Esophagus muscularis mucosa (tissue), 4 donors: ENCODE measurements at regions not wholly inside any gene's neighbourhood (a gene's known extent, or its start where the extent isn't known, plus 50 kb on each side); places are given as distances from the start of the nearest gene placed in this dataset.

Experiments
- DNase-seq: peaks from one replicate; pipeline ENCODE4 v3.0.0-alpha.2; 2017; ENCODE audit errors: extremely low spot score
- H3K27ac ChIP-seq, 4 donors: fragments of 200-600 bp; sonication (generic); replicated peaks in 1 of 4; 1 replicate in 3 of 4; 2 replicates in 1 of 4; pipeline ENCODE4 v1.5.1; 2016 to 2019; ENCODE audit warnings: mild to moderate bottlenecking in 1 of 4
- H3K27me3 ChIP-seq, 4 donors: fragments of 200-600 bp; sonication (generic); one replicate each; pipeline versions ENCODE4 v1.5.1 to v1.6.0; 2016 to 2019
- H3K36me3 ChIP-seq, 4 donors: fragments of 200-600 bp; sonication (generic); one replicate each; pipeline ENCODE4 v1.5.1; 2016 to 2019
- H3K4me1 ChIP-seq, 4 donors: fragments of 200-600 bp; sonication (generic); one replicate each; pipeline ENCODE4 v1.5.1; 2016 to 2019
- H3K4me3 ChIP-seq, 4 donors: fragments of 200-600 bp; sonication (generic); 1 replicate in 2 of 4; 2 replicates in 2 of 4; pipeline ENCODE4 v1.5.1; 2016 to 2019; ENCODE audit warnings: mild to moderate bottlenecking in 4 of 4, moderate library complexity in 1 of 4
- H3K9me3 ChIP-seq, 4 donors: fragments of 200-600 bp; sonication (generic); 1 replicate in 3 of 4; 2 replicates in 1 of 4; pipeline ENCODE4 v1.5.1; 2016 to 2019
- EP300 ChIP-seq: sonication (generic); formaldehyde crosslinking; IDR thresholded peaks from one replicate; pipeline ENCODE4 v1.6.1; 2017; ENCODE audit warnings: antibody characterized with exemption
- POLR2A ChIP-seq: fragments of 450-650 bp; IDR thresholded peaks from one replicate; pipeline ENCODE4 v1.6.1; 2017; ENCODE audit warnings: antibody characterized with exemption, moderate library complexity, mild to moderate bottlenecking, low read depth
- POLR2AphosphoS5 ChIP-seq, 2 donors: sonication (generic); formaldehyde crosslinking; IDR thresholded peaks; one replicate each; pipeline ENCODE4 v1.6.1; 2017; ENCODE audit warnings: antibody characterized with exemption in 2 of 2
- WGBS: methylation state at CpG from one replicate; pipeline ENCODE4 v1.1.5; 2018; 5-methylcytosine and 5-hydroxymethylcytosine counted together
- intact Hi-C: fragments of 100-400 bp; cut with DNase I; formaldehyde crosslinking; loops from one replicate; pipeline ENCODE4 v1.15.1; 2023
- TF ChIP-seq, protein P1 (sequence below), 3 experiments: fragments of 200-600 bp in 2 of 3; fragments of 450-650 bp in 1 of 3; sonication (generic) in 2 of 3; IDR thresholded peaks; one replicate each; pipeline ENCODE4 v1.5.1; 2017 to 2019; ENCODE audit warnings: antibody characterized with exemption in 3 of 3, mild to moderate bottlenecking in 2 of 3, moderate library complexity in 1 of 3

DNA sequence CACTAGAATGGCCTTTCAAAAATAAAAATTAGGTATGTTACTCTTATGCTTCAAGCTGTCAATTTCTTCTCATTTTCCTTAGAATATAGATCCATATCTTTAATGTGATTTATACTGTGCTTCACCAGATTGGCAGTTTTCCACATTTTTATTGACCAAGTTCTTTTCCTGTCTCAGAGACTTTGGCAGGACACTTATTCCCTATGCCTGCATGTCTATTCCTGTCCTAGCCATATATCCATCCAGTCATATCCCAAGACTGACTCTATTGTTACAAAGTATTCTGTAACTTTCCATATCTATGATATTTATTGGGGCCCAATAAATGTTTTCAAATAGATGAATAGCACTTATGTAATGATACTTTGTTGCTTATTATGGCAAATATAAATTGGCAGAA is 450.7 kb downstream of the GASK1B start:
- intact Hi-C loops, result loop anchor here (10.0 kb wide), 1 partner anchor 1487 kb away; no protein-coding TSS in a partner anchor
- H3K27ac ChIP-seq, result no peak overlapping the region

GRCh38 chr4:157713342-157713741 is 459.5 kb downstream of the GASK1B start:
- no peak for TF ChIP-seq EP300
- no peak for TF ChIP-seq POLR2AphosphoS5 (IDR thresholded peaks at IDR 0.05)
- TF ChIP-seq POLR2A, result no peak
- TF ChIP-seq, protein P1, sequence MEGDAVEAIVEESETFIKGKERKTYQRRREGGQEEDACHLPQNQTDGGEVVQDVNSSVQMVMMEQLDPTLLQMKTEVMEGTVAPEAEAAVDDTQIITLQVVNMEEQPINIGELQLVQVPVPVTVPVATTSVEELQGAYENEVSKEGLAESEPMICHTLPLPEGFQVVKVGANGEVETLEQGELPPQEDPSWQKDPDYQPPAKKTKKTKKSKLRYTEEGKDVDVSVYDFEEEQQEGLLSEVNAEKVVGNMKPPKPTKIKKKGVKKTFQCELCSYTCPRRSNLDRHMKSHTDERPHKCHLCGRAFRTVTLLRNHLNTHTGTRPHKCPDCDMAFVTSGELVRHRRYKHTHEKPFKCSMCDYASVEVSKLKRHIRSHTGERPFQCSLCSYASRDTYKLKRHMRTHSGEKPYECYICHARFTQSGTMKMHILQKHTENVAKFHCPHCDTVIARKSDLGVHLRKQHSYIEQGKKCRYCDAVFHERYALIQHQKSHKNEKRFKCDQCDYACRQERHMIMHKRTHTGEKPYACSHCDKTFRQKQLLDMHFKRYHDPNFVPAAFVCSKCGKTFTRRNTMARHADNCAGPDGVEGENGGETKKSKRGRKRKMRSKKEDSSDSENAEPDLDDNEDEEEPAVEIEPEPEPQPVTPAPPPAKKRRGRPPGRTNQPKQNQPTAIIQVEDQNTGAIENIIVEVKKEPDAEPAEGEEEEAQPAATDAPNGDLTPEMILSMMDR (IDR thresholded peaks at IDR 0.05), result no peak
- no peaks in the 10 kb centered on the region for H3K4me1 ChIP-seq
- 21% methylated on average over 4 of the region's 4 CpGs for WGBS
- H3K36me3 ChIP-seq, result no peaks in the 10 kb centered on the region
- no peaks in the 10 kb centered on the region for H3K9me3 ChIP-seq
- no peaks in the 10 kb centered on the region for H3K27me3 ChIP-seq
- no peak overlapping the region for H3K27ac ChIP-seq
- DNase-seq, result no peak
- H3K4me3 ChIP-seq, result no peak overlapping the region
- intact Hi-C loops, result no loop called here

More for the DNA sequence above, 450.7 kb downstream of the GASK1B start:
- Histone ChIP-seq H3K36me3 (no peaks in the 10 kb centered on the region), H3K27me3 (no peaks in the 10 kb centered on the region), H3K9me3 (no peaks in the 10 kb centered on the region), H3K4me3 (no peak overlapping the region), H3K4me1 (no peaks in the 10 kb centered on the region)
- no peak for DNase-seq
- TF ChIP-seq, protein P1 (IDR thresholded peaks at IDR 0.05), result no peak
- TF ChIP-seq POLR2A (no peak), EP300 (no peak), POLR2AphosphoS5 (IDR thresholded peaks at IDR 0.05) (no peak)

DNA sequence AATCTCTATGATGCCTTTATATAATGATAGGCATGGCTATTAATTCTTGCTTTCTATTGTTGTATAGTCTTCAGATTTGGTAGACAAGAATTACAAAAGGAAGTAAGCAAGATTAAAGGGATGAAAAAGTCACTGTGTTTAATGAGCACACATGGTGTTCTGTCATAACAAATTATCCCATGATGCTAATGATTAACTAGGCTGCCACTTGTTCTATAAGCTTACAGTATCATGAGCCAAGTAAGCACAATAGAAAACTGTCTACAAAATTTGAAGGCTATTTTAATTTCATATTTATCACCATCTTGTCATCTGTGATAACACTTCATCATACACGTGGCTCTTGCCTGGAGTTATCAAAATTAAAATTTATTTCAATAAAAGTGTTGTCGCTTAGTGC is 466.7 kb downstream of the GASK1B start:
- Histone ChIP-seq H3K4me3 (no peak overlapping the region), H3K27ac (no peak overlapping the region), H3K36me3 (no peaks in the 10 kb centered on the region), H3K9me3 (no peaks in the 10 kb centered on the region), H3K27me3 (no peaks in the 10 kb centered on the region), H3K4me1 (peaks cover 0 to 4% (median 0%) of the 10 kb centered on the region in 4 donors)
- no peak for DNase-seq
- intact Hi-C loops, result no loop called here
- WGBS, result 87% methylated on average over 2 of the region's 2 CpGs
- TF ChIP-seq POLR2A (no peak), EP300 (no peak), POLR2AphosphoS5 (IDR thresholded peaks at IDR 0.05) (no peak)
- TF ChIP-seq, protein P1 (IDR thresholded peaks at IDR 0.05), result no peak

- TF ChIP-seq, protein P1 (IDR thresholded peaks at IDR 0.05), result no peak
- TF ChIP-seq POLR2AphosphoS5 (IDR thresholded peaks at IDR 0.05), result no peak
- no peak for DNase-seq
- WGBS, result 97% methylated on average over 3 of the region's 3 CpGs
- Histone ChIP-seq H3K4me1 (peaks cover 0 to 12% (median 0%) of the 10 kb centered on the region in 4 donors), H3K27me3 (no peaks in the 10 kb centered on the region), H3K9me3 (no peaks in the 10 kb centered on the region), H3K36me3 (no peaks in the 10 kb centered on the region), H3K27ac (no peak overlapping the region), H3K4me3 (no peak overlapping the region)
- intact Hi-C loops, result no loop called here
These were observed 470.0 kb downstream of the GASK1B start for GRCh38 chr4:157702831-157703230.

DNA sequence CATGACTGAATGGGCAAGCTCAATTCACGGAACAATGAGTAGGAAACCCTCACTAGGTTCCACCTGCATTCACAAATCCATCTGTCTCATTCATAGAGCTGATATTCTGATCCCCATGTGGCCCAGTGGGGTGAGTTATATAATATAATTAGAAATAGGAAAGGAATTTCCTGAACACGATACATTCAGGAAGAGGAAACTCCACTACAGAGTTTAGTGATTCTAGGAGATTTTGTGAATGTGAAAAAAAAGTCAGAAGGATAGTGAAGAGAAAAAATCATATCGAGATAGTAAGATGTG is 471.2 kb downstream of the GASK1B start:
- no peak for TF ChIP-seq EP300
- Histone ChIP-seq H3K4me3 (no peak overlapping the region), H3K27ac (no peak overlapping the region), H3K36me3 (no peaks in the 10 kb centered on the region), H3K27me3 (no peaks in the 10 kb centered on the region), H3K4me1 (peaks cover 0 to 12% (median 0%) of the 10 kb centered on the region in 4 donors), H3K9me3 (no peaks in the 10 kb centered on the region)
- 43% methylated on average over 3 of the region's 3 CpGs for WGBS
- no peak for DNase-seq
- intact Hi-C loops, result no loop called here
